Hematopoietic multipotent progenitor cell (in vitro differentiated cells): ENCODE measurements at regions not wholly inside any gene's neighbourhood (a gene's known extent, or its start where the extent isn't known, plus 50 kb on each side); places are given as distances from the start of the nearest gene placed in this dataset.

Experiments
- DNase-seq, 3 donors: peaks; one replicate each; pipeline ENCODE4 v3.0.0-alpha.2; 2011 to 2015; ENCODE audit warnings: low read depth in 2 of 3, low spot score in 2 of 3

DNA sequence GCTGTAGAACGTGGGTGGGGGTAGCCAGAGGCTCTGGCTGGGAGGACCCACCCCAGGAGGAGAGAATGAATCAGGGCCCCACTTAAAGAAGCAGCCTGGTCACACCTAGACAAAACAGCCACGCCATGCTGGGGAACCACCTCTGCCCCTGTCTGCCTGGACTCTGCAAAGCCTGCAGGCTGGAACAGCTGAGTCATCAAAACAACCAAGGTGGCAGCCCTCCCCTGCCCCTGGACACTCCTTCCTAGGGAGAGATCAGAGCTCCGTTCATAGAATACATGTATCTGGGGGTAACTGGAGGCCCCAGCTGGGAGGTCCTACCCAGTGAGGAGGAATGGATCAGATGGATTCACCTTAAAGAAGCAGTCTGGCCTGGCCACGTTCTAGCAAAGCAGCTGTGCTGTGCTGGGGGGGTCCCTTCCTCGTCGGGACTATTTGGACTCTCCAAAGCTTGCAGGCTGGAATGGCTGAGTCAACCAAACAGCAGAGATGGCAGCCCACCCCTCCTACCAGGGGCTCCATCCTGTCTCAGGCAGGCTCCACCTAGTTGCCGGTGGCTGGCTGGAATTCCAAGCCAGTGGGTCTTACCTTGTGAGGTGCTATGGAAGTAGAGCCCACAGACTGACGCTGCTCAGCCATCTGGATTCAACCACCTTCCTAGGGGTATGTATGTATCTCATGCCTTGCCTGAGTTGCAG is 50.5 kb upstream of the NT5C1B start:
- DNase-seq: no peak
